Astrocyte (in vitro differentiated cells and primary cell): ENCODE measurements at regions not wholly inside any gene's neighbourhood (a gene's known extent, or its start where the extent isn't known, plus 50 kb on each side); places are given as distances from the start of the nearest gene placed in this dataset.

Experiments
- CTCF ChIP-seq: IDR thresholded peaks from 2 replicates; pipeline ENCODE4 v1.5.1; 2011; ENCODE audit warnings: low read depth, mild to moderate bottlenecking, inconsistent platforms, low read length, moderate library complexity; ENCODE audit not compliant: insufficient read depth
- EZH2 ChIP-seq: IDR thresholded peaks from 2 replicates; pipeline ENCODE4 v1.6.1; 2012; ENCODE audit warnings: mild to moderate bottlenecking, low read length, inconsistent platforms; ENCODE audit not compliant: insufficient read depth

GRCh38 chr2:52258038-52258437 lies 1226.1 kb upstream of the NRXN1 start:
- no peak for TF ChIP-seq CTCF
- TF ChIP-seq EZH2 = no peak
